HepG2 (cell line): ENCODE measurements at regions not wholly inside any gene's neighbourhood (a gene's known extent, or its start where the extent isn't known, plus 50 kb on each side); places are given as distances from the start of the nearest gene placed in this dataset.

Source experiments
- CBX2 ChIP-seq, 2 experiments: fragments of 200-600 bp in 1 of 2; sonication (generic); formaldehyde crosslinking in 1 of 2; IDR thresholded peaks; 2 replicates each; pipeline versions ENCODE4 v1.7.0 to v1.8.1; 2018 to 2022; ENCODE audit warnings: low read depth in 2 of 2, low read length in 1 of 2, mild to moderate bottlenecking in 1 of 2, missing genetic modification reagents in 1 of 2
- HMG20A ChIP-seq: IDR thresholded peaks from 2 replicates; pipeline ENCODE4 v1.6.1; 2016; ENCODE audit warnings: borderline replicate concordance
- JUN ChIP-seq: sonication (generic); formaldehyde crosslinking; IDR thresholded peaks from 2 replicates; pipeline ENCODE4 v1.4.0; 2020; ENCODE audit warnings: mild to moderate bottlenecking, missing genetic modification reagents
- PHF20 ChIP-seq: sonication (generic); formaldehyde crosslinking; IDR thresholded peaks from 2 replicates; pipeline ENCODE4 v1.5.0; 2020; ENCODE audit warnings: mild to moderate bottlenecking, missing genetic modification reagents
- SRY ChIP-seq: sonication (generic); formaldehyde crosslinking; IDR thresholded peaks from 2 replicates; pipeline ENCODE4 v1.8.0; 2022; ENCODE audit warnings: mild to moderate bottlenecking, missing genetic modification reagents
- TAF1 ChIP-seq: sonication (generic); formaldehyde crosslinking; IDR thresholded peaks from 2 replicates; pipeline ENCODE4 v1.4.0; 2020; ENCODE audit warnings: missing genetic modification reagents
- ZFX ChIP-seq: sonication (generic); formaldehyde crosslinking; IDR thresholded peaks from 2 replicates; pipeline ENCODE4 v1.4.0; 2020; ENCODE audit warnings: mild to moderate bottlenecking, low read depth, missing genetic modification reagents, moderate library complexity
- ZNF225 ChIP-seq: sonication (generic); formaldehyde crosslinking; IDR thresholded peaks from 2 replicates; pipeline ENCODE4 v1.4.0; 2020; ENCODE audit warnings: mild to moderate bottlenecking, missing genetic modification reagents
- ZNF382 ChIP-seq: sonication (generic); formaldehyde crosslinking; IDR thresholded peaks from 2 replicates; pipeline ENCODE4 v1.5.0; 2020; ENCODE audit warnings: missing genetic modification reagents, mild to moderate bottlenecking, borderline replicate concordance
- ZNF557 ChIP-seq: sonication (generic); formaldehyde crosslinking; IDR thresholded peaks from 2 replicates; pipeline ENCODE4 v1.4.0; 2020; ENCODE audit warnings: missing genetic modification reagents
- ZNF7 ChIP-seq: IDR thresholded peaks from 2 replicates; pipeline ENCODE4 v1.6.1; 2016; ENCODE audit warnings: missing biosample characterization, missing genetic modification reagents
- ZNF776 ChIP-seq: sonication (generic); formaldehyde crosslinking; IDR thresholded peaks from 2 replicates; pipeline ENCODE4 v1.4.0; 2020; ENCODE audit warnings: mild to moderate bottlenecking, missing genetic modification reagents
- ZNF816 ChIP-seq: sonication (generic); formaldehyde crosslinking; IDR thresholded peaks from 2 replicates; pipeline ENCODE4 v1.8.0; 2022; ENCODE audit warnings: missing genetic modification reagents, mild to moderate bottlenecking, borderline replicate concordance
- ZSCAN30 ChIP-seq: sonication (generic); formaldehyde crosslinking; IDR thresholded peaks from 2 replicates; pipeline ENCODE4 v1.5.0; 2020; ENCODE audit warnings: mild to moderate bottlenecking, missing genetic modification reagents
- TF ChIP-seq, protein P1 (sequence below): sonication (generic); formaldehyde crosslinking; IDR thresholded peaks from 2 replicates; pipeline ENCODE4 v1.4.0; 2020; ENCODE audit warnings: missing genetic modification reagents, borderline replicate concordance
- TF ChIP-seq, protein P2 (sequence below): sonication (generic); formaldehyde crosslinking; IDR thresholded peaks from 2 replicates; pipeline ENCODE4 v1.4.0; 2020; ENCODE audit warnings: mild to moderate bottlenecking, missing genetic modification reagents
- TF ChIP-seq, protein P3 (sequence below): sonication (generic); formaldehyde crosslinking; IDR thresholded peaks from 2 replicates; pipeline ENCODE4 v1.5.0; 2020; ENCODE audit warnings: missing genetic modification reagents
- TF ChIP-seq, protein P4 (sequence below): sonication (generic); formaldehyde crosslinking; IDR thresholded peaks from 2 replicates; pipeline ENCODE4 v1.4.0; 2020; ENCODE audit warnings: mild to moderate bottlenecking, missing genetic modification reagents
- TF ChIP-seq, protein P5 (sequence below): sonication (generic); formaldehyde crosslinking; IDR thresholded peaks from 2 replicates; pipeline ENCODE4 v1.5.0; 2020; ENCODE audit warnings: missing genetic modification reagents

DNA sequence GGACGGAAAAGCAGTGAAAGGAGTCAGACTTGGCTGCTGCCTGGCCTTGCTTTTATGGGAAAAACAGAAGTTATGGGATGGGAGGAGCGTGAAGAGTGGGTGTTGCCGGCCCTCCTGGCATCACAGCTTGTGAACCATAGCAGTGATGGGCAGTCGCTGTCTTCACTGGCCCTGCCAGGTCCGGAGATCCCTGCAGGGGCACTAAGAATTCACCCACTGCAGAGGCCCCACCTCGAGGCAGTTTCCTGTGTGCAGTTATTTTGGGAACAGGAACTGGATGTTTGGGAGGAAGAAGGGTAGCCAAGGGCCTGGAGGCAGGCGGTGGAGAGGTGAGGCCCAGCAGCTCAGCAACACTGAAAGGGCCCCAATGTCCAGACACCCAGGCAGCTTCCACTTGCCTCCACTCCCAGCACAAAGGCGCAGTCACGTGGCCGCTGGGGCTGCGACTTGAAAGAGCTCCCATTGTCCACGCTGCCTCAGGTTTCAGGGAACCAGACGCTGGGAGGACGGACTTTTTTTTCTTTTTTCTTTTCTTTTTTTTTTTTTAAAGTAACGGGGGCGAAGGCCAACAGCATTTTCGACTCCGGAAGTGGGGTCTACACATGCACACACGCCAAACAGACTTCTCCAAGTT lies 255.6 kb downstream of the ZNF621 start (continued):
- TF ChIP-seq ZFX: peak; percentile 30; the same call in 1 of the 2 replicates
- TF ChIP-seq SRY (CRISPR knock-in tag): no peak
- no peak for TF ChIP-seq ZNF7 (CRISPR knock-in tag)
- TF ChIP-seq ZNF816 (CRISPR knock-in tag): no peak
- no peak for TF ChIP-seq PHF20 (CRISPR knock-in tag)
- TF ChIP-seq, protein P1, sequence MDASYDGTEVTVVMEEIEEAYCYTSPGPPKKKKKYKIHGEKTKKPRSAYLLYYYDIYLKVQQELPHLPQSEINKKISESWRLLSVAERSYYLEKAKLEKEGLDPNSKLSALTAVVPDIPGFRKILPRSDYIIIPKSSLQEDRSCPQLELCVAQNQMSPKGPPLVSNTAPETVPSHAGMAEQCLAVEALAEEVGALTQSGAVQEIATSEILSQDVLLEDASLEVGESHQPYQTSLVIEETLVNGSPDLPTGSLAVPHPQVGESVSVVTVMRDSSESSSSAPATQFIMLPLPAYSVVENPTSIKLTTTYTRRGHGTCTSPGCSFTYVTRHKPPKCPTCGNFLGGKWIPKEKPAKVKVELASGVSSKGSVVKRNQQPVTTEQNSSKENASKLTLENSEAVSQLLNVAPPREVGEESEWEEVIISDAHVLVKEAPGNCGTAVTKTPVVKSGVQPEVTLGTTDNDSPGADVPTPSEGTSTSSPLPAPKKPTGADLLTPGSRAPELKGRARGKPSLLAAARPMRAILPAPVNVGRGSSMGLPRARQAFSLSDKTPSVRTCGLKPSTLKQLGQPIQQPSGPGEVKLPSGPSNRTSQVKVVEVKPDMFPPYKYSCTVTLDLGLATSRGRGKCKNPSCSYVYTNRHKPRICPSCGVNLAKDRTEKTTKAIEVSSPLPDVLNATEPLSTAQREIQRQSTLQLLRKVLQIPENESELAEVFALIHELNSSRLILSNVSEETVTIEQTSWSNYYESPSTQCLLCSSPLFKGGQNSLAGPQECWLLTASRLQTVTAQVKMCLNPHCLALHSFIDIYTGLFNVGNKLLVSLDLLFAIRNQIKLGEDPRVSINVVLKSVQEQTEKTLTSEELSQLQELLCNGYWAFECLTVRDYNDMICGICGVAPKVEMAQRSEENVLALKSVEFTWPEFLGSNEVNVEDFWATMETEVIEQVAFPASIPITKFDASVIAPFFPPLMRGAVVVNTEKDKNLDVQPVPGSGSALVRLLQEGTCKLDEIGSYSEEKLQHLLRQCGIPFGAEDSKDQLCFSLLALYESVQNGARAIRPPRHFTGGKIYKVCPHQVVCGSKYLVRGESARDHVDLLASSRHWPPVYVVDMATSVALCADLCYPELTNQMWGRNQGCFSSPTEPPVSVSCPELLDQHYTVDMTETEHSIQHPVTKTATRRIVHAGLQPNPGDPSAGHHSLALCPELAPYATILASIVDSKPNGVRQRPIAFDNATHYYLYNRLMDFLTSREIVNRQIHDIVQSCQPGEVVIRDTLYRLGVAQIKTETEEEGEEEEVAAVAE: no peak
- no peak for TF ChIP-seq ZSCAN30 (CRISPR knock-in tag)
- TF ChIP-seq CBX2 (IDR thresholded peaks at IDR 0.05; ENCODE audit: low read depth, low read length): no peak
- TF ChIP-seq CBX2 (CRISPR knock-in tag; IDR thresholded peaks at IDR 0.05; ENCODE audit: low read depth): no peak
- no peak for TF ChIP-seq JUN
- TF ChIP-seq, protein P2, sequence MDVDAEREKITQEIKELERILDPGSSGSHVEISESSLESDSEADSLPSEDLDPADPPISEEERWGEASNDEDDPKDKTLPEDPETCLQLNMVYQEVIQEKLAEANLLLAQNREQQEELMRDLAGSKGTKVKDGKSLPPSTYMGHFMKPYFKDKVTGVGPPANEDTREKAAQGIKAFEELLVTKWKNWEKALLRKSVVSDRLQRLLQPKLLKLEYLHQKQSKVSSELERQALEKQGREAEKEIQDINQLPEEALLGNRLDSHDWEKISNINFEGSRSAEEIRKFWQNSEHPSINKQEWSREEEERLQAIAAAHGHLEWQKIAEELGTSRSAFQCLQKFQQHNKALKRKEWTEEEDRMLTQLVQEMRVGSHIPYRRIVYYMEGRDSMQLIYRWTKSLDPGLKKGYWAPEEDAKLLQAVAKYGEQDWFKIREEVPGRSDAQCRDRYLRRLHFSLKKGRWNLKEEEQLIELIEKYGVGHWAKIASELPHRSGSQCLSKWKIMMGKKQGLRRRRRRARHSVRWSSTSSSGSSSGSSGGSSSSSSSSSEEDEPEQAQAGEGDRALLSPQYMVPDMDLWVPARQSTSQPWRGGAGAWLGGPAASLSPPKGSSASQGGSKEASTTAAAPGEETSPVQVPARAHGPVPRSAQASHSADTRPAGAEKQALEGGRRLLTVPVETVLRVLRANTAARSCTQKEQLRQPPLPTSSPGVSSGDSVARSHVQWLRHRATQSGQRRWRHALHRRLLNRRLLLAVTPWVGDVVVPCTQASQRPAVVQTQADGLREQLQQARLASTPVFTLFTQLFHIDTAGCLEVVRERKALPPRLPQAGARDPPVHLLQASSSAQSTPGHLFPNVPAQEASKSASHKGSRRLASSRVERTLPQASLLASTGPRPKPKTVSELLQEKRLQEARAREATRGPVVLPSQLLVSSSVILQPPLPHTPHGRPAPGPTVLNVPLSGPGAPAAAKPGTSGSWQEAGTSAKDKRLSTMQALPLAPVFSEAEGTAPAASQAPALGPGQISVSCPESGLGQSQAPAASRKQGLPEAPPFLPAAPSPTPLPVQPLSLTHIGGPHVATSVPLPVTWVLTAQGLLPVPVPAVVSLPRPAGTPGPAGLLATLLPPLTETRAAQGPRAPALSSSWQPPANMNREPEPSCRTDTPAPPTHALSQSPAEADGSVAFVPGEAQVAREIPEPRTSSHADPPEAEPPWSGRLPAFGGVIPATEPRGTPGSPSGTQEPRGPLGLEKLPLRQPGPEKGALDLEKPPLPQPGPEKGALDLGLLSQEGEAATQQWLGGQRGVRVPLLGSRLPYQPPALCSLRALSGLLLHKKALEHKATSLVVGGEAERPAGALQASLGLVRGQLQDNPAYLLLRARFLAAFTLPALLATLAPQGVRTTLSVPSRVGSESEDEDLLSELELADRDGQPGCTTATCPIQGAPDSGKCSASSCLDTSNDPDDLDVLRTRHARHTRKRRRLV: no peak
- TF ChIP-seq, protein P3, sequence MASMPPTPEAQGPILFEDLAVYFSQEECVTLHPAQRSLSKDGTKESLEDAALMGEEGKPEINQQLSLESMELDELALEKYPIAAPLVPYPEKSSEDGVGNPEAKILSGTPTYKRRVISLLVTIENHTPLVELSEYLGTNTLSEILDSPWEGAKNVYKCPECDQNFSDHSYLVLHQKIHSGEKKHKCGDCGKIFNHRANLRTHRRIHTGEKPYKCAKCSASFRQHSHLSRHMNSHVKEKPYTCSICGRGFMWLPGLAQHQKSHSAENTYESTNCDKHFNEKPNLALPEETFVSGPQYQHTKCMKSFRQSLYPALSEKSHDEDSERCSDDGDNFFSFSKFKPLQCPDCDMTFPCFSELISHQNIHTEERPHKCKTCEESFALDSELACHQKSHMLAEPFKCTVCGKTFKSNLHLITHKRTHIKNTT: no peak
- no peak for TF ChIP-seq ZNF557 (CRISPR knock-in tag)
- TF ChIP-seq, protein P4, sequence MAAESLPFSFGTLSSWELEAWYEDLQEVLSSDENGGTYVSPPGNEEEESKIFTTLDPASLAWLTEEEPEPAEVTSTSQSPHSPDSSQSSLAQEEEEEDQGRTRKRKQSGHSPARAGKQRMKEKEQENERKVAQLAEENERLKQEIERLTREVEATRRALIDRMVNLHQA (CRISPR knock-in tag): no peak
- TF ChIP-seq ZNF225 (CRISPR knock-in tag): no peak
- TF ChIP-seq, protein P5, sequence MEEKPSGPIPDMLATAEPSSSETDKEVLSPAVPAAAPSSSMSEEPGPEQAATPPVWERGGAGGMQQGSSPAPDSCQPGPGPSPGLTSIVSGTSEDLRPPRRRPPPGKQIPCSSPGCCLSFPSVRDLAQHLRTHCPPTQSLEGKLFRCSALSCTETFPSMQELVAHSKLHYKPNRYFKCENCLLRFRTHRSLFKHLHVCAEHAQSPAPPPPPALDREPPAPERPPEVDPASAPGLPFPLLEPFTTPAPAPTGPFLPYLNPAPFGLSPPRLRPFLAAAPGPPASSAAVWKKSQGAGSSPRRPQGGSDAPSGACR (CRISPR knock-in tag): no peak
- TF ChIP-seq TAF1 (CRISPR knock-in tag): no peak
- TF ChIP-seq ZNF776: no peak
- no peak for TF ChIP-seq ZNF382 (CRISPR knock-in tag)
- TF ChIP-seq HMG20A (CRISPR knock-in tag): no peak
